ENCODE measurements at regions not wholly inside any gene's neighbourhood (a gene's known extent, or its start where the extent isn't known, plus 50 kb on each side); places are given as distances from the start of the nearest gene placed in this dataset.

GRCh38 chrX:2588049-2588448, 87.3 kb upstream of the DHRSX start:
- TF ChIP-seq CTCF (IDR thresholded peaks at IDR 0.05) (no peak), POLR2A (IDR thresholded peaks at IDR 0.05) (no peak)

All from Peyer's patch (tissue), 4 donors.